WTC11 (cell line): ENCODE measurements at regions not wholly inside any gene's neighbourhood (a gene's known extent, or its start where the extent isn't known, plus 50 kb on each side); places are given as distances from the start of the nearest gene placed in this dataset.
"Not testable (repeated sequence)": the region's sequence is repeated elsewhere in the genome, so short reads cannot be mapped to it uniquely, and the experiment has no call there.

ENCODE experiments used
- ATAC-seq: fragments of 200-7000 bp; cut with Tn5 transposase; 2 replicates; pipeline ENCODE4 v1.10.0; 2021; ENCODE audit warnings: mild to moderate bottlenecking, moderate library complexity
- CTCF ChIA-PET: fragments of 300-600 bp; sonication (Branson Sonifier 250); formaldehyde crosslinking; loops from one replicate; lab custom pipeline; 2021; ENCODE audit warnings: antibody characterized with exemption; lab: Charles Lee
- POLR2A ChIA-PET: fragments of 350-600 bp; sonication (Branson Sonifier 250); formaldehyde crosslinking; loops from one replicate; lab custom pipeline; 2021; ENCODE audit warnings: antibody characterized with exemption; lab: Charles Lee
- DNase-seq: peaks from one replicate; pipeline ENCODE4 v3.0.0; 2021; ENCODE audit warnings: low spot score
- H3K27ac Mint-ChIP-seq: 2 replicates; pipeline ENCODE4 v1.8.0; 2021; ENCODE audit warnings: mixed read lengths
- H3K27me3 Mint-ChIP-seq: 2 replicates; pipeline ENCODE4 v1.8.0; 2021; ENCODE audit warnings: low read depth, mild to moderate bottlenecking, moderate library complexity, mixed read lengths
- H3K36me3 Mint-ChIP-seq: 2 replicates; pipeline ENCODE4 v1.8.0; 2021; ENCODE audit warnings: mixed read lengths
- H3K4me1 Mint-ChIP-seq: 2 replicates; pipeline ENCODE4 v1.8.0; 2022; ENCODE audit warnings: mixed read lengths
- H3K4me3 Mint-ChIP-seq: 2 replicates; pipeline ENCODE4 v1.8.0; 2021; ENCODE audit warnings: mild to moderate bottlenecking, moderate library complexity, mixed read lengths
- H3K9me3 Mint-ChIP-seq: 2 replicates; pipeline ENCODE4 v1.8.0; 2021; ENCODE audit warnings: mixed read lengths
- AFF4 ChIP-seq: sonication (generic); formaldehyde crosslinking; IDR thresholded peaks from 2 replicates; pipeline ENCODE4 v1.8.1; 2023; ENCODE audit warnings: mild to moderate bottlenecking, missing genetic modification reagents, borderline replicate concordance
- ATF2 ChIP-seq: sonication (generic); formaldehyde crosslinking; IDR thresholded peaks from 2 replicates; pipeline ENCODE4 v1.8.1; 2022; ENCODE audit warnings: low read depth, missing genetic modification reagents, borderline replicate concordance
- ATF3 ChIP-seq: sonication (generic); formaldehyde crosslinking; conservative IDR thresholded peaks from 2 replicates; pipeline ENCODE4 v1.8.1; 2022; ENCODE audit warnings: mild to moderate bottlenecking, missing genetic modification reagents
- CTCF ChIP-seq: fragments of 200-600 bp; IDR thresholded peaks from 2 replicates; pipeline ENCODE4 v1.8.0; 2022; ENCODE audit warnings: antibody characterized with exemption
- FOXK1 ChIP-seq: sonication (generic); formaldehyde crosslinking; IDR thresholded peaks from 2 replicates; pipeline ENCODE4 v1.8.0; 2022; ENCODE audit warnings: mild to moderate bottlenecking, moderate library complexity, missing genetic modification reagents
- GRHL2 ChIP-seq: fragments of 250-450 bp; sonication (Bioruptor Pico); IDR thresholded peaks from 2 replicates; pipeline ENCODE4 v1.8.0; 2022; ENCODE audit warnings: mild to moderate bottlenecking, moderate library complexity; ENCODE audit not compliant: insufficient replicate concordance, severe bottlenecking
- IRF1 ChIP-seq: sonication (generic); formaldehyde crosslinking; IDR thresholded peaks from 2 replicates; pipeline ENCODE4 v1.8.0; 2023; ENCODE audit warnings: missing genetic modification reagents
- JAZF1 ChIP-seq: fragments of 250-450 bp; sonication (Bioruptor Pico); IDR thresholded peaks from 2 replicates; pipeline ENCODE4 v1.9.0; 2021; ENCODE audit warnings: moderate library complexity, mild to moderate bottlenecking, inconsistent platforms
- MAX ChIP-seq: sonication (generic); formaldehyde crosslinking; IDR thresholded peaks from 2 replicates; pipeline ENCODE4 v1.8.0; 2022; ENCODE audit warnings: mild to moderate bottlenecking, missing genetic modification reagents
- NFATC4 ChIP-seq: fragments of 250-450 bp; sonication (Bioruptor Pico); IDR thresholded peaks from 2 replicates; pipeline ENCODE4 v1.9.0; 2021; ENCODE audit warnings: mild to moderate bottlenecking
- NFE2L1 ChIP-seq: sonication (generic); formaldehyde crosslinking; IDR thresholded peaks from 2 replicates; pipeline ENCODE4 v1.8.1; 2023; ENCODE audit warnings: missing genetic modification reagents
- NR2C2 ChIP-seq: sonication (generic); formaldehyde crosslinking; IDR thresholded peaks from 2 replicates; pipeline ENCODE4 v1.8.0; 2022; ENCODE audit warnings: mild to moderate bottlenecking, missing genetic modification reagents
- PRRX2 ChIP-seq: fragments of 250-450 bp; sonication (Bioruptor Pico); IDR thresholded peaks from 2 replicates; pipeline ENCODE4 v1.8.0; 2021; ENCODE audit warnings: mild to moderate bottlenecking
- SMAD3 ChIP-seq: sonication (generic); formaldehyde crosslinking; IDR thresholded peaks from 2 replicates; pipeline ENCODE4 v1.8.0; 2022; ENCODE audit warnings: missing genetic modification reagents, mild to moderate bottlenecking, borderline replicate concordance
- STAT6 ChIP-seq: sonication (generic); formaldehyde crosslinking; conservative IDR thresholded peaks from 2 replicates; pipeline ENCODE4 v1.8.1; 2023; ENCODE audit warnings: mild to moderate bottlenecking, low read depth, missing genetic modification reagents, moderate library complexity
- TEAD4 ChIP-seq: sonication (generic); formaldehyde crosslinking; IDR thresholded peaks from 2 replicates; pipeline ENCODE4 v1.8.0; 2022; ENCODE audit warnings: mild to moderate bottlenecking, missing genetic modification reagents
- USF1 ChIP-seq: sonication (generic); formaldehyde crosslinking; IDR thresholded peaks from 2 replicates; pipeline ENCODE4 v1.8.0; 2022; ENCODE audit warnings: mild to moderate bottlenecking, missing genetic modification reagents
- ZBTB43 ChIP-seq: sonication (generic); formaldehyde crosslinking; IDR thresholded peaks from 2 replicates; pipeline ENCODE4 v1.8.1; 2023; ENCODE audit warnings: mild to moderate bottlenecking, missing genetic modification reagents
- ZMAT4 ChIP-seq: fragments of 250-450 bp; sonication (Bioruptor Pico); IDR thresholded peaks from 2 replicates; pipeline ENCODE4 v1.9.0; 2021; ENCODE audit warnings: mild to moderate bottlenecking
- ZNF317 ChIP-seq: sonication (generic); formaldehyde crosslinking; IDR thresholded peaks from 2 replicates; pipeline ENCODE4 v1.8.1; 2023; ENCODE audit warnings: low read depth, mild to moderate bottlenecking, moderate library complexity, missing genetic modification reagents, borderline replicate concordance
- ZNF671 ChIP-seq: fragments of 250-450 bp; sonication (Bioruptor Pico); IDR thresholded peaks from 2 replicates; pipeline ENCODE4 v1.8.0; 2021; ENCODE audit warnings: mild to moderate bottlenecking

- TF ChIP-seq AFF4 (CRISPR knock-in tag) (no peak), ATF3 (no peak), IRF1 (CRISPR knock-in tag) (no peak), SMAD3 (no peak), MAX (CRISPR knock-in tag) (no peak)
Measured at GRCh38 chr21:19228226-19228625, 824.6 kb upstream of the TMPRSS15 start (continued).

GRCh38 chr21:19233841-19234240 lies 830.3 kb upstream of the TMPRSS15 start:
- CTCF ChIA-PET, H3K36me3 Mint-ChIP-seq, ATAC-seq, H3K4me1 Mint-ChIP-seq, H3K27ac Mint-ChIP-seq, POLR2A ChIA-PET, DNase-seq, H3K4me3 Mint-ChIP-seq, H3K9me3 Mint-ChIP-seq, H3K27me3 Mint-ChIP-seq: not testable (repeated sequence)

GRCh38 chr21:19236209-19236608 lies 832.6 kb upstream of the TMPRSS15 start:
- Mint-ChIP-seq H3K36me3 (no peaks in the 10 kb centered on the region), H3K4me3 (no peak overlapping the region), H3K27me3 (no peaks in the 10 kb centered on the region)
- TF ChIP-seq USF1 (CRISPR knock-in tag), result no peak
- TF ChIP-seq ZBTB43, result no peak
- no peak for TF ChIP-seq ATF2 (CRISPR knock-in tag)
- no peak for TF ChIP-seq CTCF
- TF ChIP-seq ZNF317 (CRISPR knock-in tag), result no peak
- no peak for TF ChIP-seq ZNF671
- no peak for TF ChIP-seq STAT6 (CRISPR knock-in tag)
- no peak for TF ChIP-seq ZMAT4
- no peak for TF ChIP-seq GRHL2 (CRISPR knock-in tag)
- no peak for TF ChIP-seq JAZF1 (CRISPR knock-in tag)
- no peak for TF ChIP-seq NR2C2
- TF ChIP-seq FOXK1, result no peak
- TF ChIP-seq TEAD4 (CRISPR knock-in tag), result no peak
- TF ChIP-seq PRRX2 (CRISPR knock-in tag), result no peak
- TF ChIP-seq NFE2L1, result no peak
- no peak for TF ChIP-seq NFATC4

More at GRCh38 chr21:19236209-19236608, 832.6 kb upstream of the TMPRSS15 start:
- no peaks in the 10 kb centered on the region for H3K9me3 Mint-ChIP-seq
- no peak for ATAC-seq
- H3K27ac Mint-ChIP-seq, result no peak overlapping the region
- CTCF ChIA-PET, result no interaction called here
- H3K4me1 Mint-ChIP-seq, result no peaks in the 10 kb centered on the region
- POLR2A ChIA-PET, result no interaction called here
- no peak for DNase-seq
